ENCODE measurements at regions not wholly inside any gene's neighbourhood (a gene's known extent, or its start where the extent isn't known, plus 50 kb on each side); places are given as distances from the start of the nearest gene placed in this dataset.
"Not testable (repeated sequence)": the region's sequence is repeated elsewhere in the genome, so short reads cannot be mapped to it uniquely, and the experiment has no call there.

- no peaks in the 10 kb centered on the region for H3K9me3 ChIP-seq (ENCODE audit: control insufficient read depth, low read depth, low read length)
- no peaks in the 10 kb centered on the region for H3K27me3 ChIP-seq (ENCODE audit: control insufficient read depth, insufficient read depth, low read length)
- H3K4me1 ChIP-seq (ENCODE audit: control insufficient read depth, insufficient read depth, low read length), result no peaks in the 10 kb centered on the region
- no CpG with 5 or more reads among the region's 3 CpGs for WGBS (ENCODE audit: insufficient coverage, low lambda C conversion rate)
- no peak for DNase-seq
- no peak overlapping the region for H3K27ac ChIP-seq (ENCODE audit: low read length)
- H3K36me3 ChIP-seq (ENCODE audit: control insufficient read depth, insufficient read depth, low read length), result no peaks in the 10 kb centered on the region
- H3K4me3 ChIP-seq (ENCODE audit: low read length), result no peak overlapping the region
Observed at GRCh38 chr13:62473944-62474237, 1058.2 kb upstream of the PCDH20 start.

DNA sequence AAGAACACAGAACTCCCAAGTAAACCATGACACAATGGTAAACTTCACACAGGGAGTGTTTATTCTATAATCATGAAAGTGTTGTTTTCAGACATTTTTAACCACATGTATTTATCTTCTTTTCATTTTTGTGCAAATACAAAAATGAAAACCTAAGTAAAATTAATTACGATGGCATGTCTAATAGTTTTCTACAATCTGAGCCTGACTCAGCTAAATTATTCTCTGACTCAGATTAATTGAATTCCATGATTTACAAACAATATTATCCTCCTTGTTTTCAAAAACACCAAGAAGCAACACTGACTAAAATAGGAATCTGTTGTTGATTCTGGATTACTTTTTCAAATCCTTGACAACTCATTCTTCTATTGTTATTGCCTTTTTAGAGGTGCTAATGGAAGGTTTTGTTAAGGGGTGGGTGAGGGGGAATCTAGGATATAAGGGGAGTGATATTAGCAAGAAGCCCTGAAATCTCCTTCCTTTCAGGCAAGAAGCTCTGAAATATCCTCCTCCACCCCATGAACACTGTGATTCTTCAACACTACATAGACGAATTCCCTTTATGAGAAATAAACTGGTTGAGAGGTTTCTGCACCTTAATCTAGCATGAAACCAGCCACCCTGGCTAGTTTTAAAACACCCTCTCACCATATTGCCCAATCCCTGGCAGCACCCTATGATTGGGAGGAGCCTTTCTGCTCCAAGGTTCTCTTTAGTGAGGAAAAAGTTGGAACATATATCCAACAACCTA lies 1057.7 kb upstream of the PCDH20 start:
- no peaks in the 10 kb centered on the region for H3K36me3 ChIP-seq (ENCODE audit: control insufficient read depth, insufficient read depth, low read length)
- WGBS (ENCODE audit: insufficient coverage, low lambda C conversion rate), result 86% methylated on average over 1 of the region's 2 CpGs
- no peaks in the 10 kb centered on the region for H3K9me3 ChIP-seq (ENCODE audit: control insufficient read depth, low read depth, low read length)
- no peaks in the 10 kb centered on the region for H3K27me3 ChIP-seq (ENCODE audit: control insufficient read depth, insufficient read depth, low read length)
- no peaks in the 10 kb centered on the region for H3K4me1 ChIP-seq (ENCODE audit: control insufficient read depth, insufficient read depth, low read length)
- no peak overlapping the region for H3K4me3 ChIP-seq (ENCODE audit: low read length)
- no peak for DNase-seq
- no peak overlapping the region for H3K27ac ChIP-seq (ENCODE audit: low read length)

DNA sequence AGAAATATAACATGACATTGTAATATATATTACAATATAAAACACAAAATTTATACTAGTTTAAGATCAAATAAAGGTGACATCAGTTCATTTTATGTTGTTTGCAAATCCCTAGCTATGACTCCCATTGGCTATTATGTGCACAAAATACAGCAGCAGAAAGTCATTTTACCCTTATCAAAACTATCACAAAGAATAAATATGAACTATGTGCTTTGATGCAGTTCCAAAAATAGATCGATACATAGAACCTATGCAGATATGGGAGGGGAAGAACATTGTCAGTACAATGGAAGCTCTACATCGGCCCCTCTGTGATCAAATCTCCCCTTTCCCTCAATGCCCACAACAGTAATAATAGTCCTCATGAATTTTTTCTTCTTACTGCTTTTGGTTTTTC lies 1038.1 kb upstream of the PCDH20 start:
- no peak for DNase-seq
- no peaks in the 10 kb centered on the region for H3K4me1 ChIP-seq (ENCODE audit: control insufficient read depth, insufficient read depth, low read length)
- H3K9me3 ChIP-seq (ENCODE audit: control insufficient read depth, low read depth, low read length), result no peaks in the 10 kb centered on the region
- no peak overlapping the region for H3K27ac ChIP-seq (ENCODE audit: low read length)
- no peaks in the 10 kb centered on the region for H3K36me3 ChIP-seq (ENCODE audit: control insufficient read depth, insufficient read depth, low read length)
- no peak overlapping the region for H3K4me3 ChIP-seq (ENCODE audit: low read length)
- H3K27me3 ChIP-seq (ENCODE audit: control insufficient read depth, insufficient read depth, low read length), result no peaks in the 10 kb centered on the region
- no CpG with 5 or more reads among the region's 2 CpGs for WGBS (ENCODE audit: insufficient coverage, low lambda C conversion rate)

DNA sequence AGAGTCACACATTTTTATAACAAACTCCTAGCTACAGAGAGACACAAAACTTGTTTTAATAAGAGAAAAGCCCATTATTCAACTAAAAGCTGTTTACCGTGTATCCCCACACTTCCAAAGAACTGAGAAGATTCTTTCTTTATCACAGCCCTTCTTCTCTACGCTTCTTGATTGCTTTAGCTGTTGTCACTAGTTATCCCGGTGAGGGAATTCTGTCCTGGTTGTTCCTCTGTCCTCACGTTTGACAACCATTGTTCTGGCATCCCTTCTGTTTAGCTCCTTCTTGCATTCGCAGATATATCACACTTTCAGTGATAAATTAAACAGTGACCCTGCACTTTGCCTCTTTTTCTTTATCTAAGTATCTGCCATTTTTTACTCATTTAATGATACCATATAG lies 1035.1 kb upstream of the PCDH20 start:
- Histone ChIP-seq H3K27me3 (ENCODE audit: control insufficient read depth, insufficient read depth, low read length) (no peaks in the 10 kb centered on the region), H3K36me3 (ENCODE audit: control insufficient read depth, insufficient read depth, low read length) (no peaks in the 10 kb centered on the region), H3K4me3 (ENCODE audit: low read length) (no peak overlapping the region), H3K4me1 (ENCODE audit: control insufficient read depth, insufficient read depth, low read length) (no peaks in the 10 kb centered on the region), H3K9me3 (ENCODE audit: control insufficient read depth, low read depth, low read length) (peaks cover 6% of the 10 kb centered on the region), H3K27ac (ENCODE audit: low read length) (no peak overlapping the region)
- no peak for DNase-seq
- WGBS (ENCODE audit: insufficient coverage, low lambda C conversion rate), result 42% methylated on average over 4 of the region's 5 CpGs

DNA sequence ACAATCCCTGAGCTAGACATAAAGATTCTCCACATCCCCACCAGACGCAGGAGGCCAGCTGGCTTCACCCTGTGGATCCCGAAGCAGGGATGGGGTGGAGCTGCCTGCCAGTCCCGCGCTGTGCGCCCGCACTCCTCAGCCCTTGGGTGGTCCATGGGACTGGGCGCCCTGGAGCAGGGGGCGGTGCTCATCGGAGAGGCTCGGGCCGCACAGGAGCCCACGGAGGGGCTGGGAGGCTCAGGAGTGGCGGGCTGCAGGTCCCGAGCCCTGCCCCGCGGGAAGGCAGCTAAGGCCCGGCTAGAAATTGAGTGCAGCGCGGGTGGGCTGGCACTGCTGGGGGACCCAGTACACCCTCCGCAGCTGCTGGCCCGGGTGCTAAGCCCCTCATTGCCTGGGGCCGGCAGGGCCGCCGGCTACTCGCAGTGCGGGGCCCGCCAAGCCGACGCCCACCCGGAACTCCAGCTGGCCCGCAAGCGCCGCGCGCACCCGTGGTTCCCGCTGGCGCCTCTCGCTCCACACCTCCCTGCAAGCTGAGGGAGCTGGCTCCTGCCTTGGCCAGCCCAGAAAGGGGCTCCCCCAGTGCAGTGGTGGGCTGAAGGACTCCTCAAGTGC lies 1032.2 kb upstream of the PCDH20 start:
- H3K27ac ChIP-seq (ENCODE audit: low read length), result not testable (repeated sequence)
- no CpG with 5 or more reads among the region's 39 CpGs for WGBS (ENCODE audit: insufficient coverage, low lambda C conversion rate)

DNA sequence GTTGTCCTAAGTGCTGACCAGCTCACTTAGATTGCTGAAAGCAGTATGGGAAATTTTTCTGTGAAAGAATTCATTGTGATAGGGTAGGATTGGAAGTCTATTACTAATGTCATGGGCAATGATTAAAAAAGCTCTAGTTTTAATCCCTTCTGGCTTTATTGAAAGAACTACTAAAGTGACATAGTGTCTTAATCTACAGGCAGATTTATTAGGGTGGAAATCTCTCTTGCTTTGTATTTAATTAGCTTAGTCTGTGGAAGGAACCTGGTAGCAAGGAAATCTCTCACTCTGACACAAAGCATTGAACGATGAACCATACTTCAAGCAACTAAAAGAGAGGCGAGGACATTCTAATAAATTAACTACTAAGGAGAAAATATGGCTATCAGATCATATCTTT lies 1029.2 kb upstream of the PCDH20 start:
- Histone ChIP-seq H3K4me1 (ENCODE audit: control insufficient read depth, insufficient read depth, low read length) (no peaks in the 10 kb centered on the region), H3K27me3 (ENCODE audit: control insufficient read depth, insufficient read depth, low read length) (no peaks in the 10 kb centered on the region), H3K9me3 (ENCODE audit: control insufficient read depth, low read depth, low read length) (peaks cover 6% of the 10 kb centered on the region), H3K27ac (ENCODE audit: low read length) (no peak overlapping the region), H3K4me3 (ENCODE audit: low read length) (no peak overlapping the region), H3K36me3 (ENCODE audit: control insufficient read depth, insufficient read depth, low read length) (no peaks in the 10 kb centered on the region)
- DNase-seq, result no peak
- WGBS (ENCODE audit: insufficient coverage, low lambda C conversion rate), result no CpG with 5 or more reads among the region's 2 CpGs

More for the DNA sequence above, 1032.2 kb upstream of the PCDH20 start:
- not testable (repeated sequence) for H3K4me3 ChIP-seq (ENCODE audit: low read length); H3K4me1 ChIP-seq (ENCODE audit: control insufficient read depth, insufficient read depth, low read length); H3K27me3 ChIP-seq (ENCODE audit: control insufficient read depth, insufficient read depth, low read length); H3K9me3 ChIP-seq (ENCODE audit: control insufficient read depth, low read depth, low read length); DNase-seq; H3K36me3 ChIP-seq (ENCODE audit: control insufficient read depth, insufficient read depth, low read length)

GRCh38 chr13:62434081-62434480 lies 1018.4 kb upstream of the PCDH20 start:
- Histone ChIP-seq H3K4me3 (ENCODE audit: low read length) (no peak overlapping the region), H3K36me3 (ENCODE audit: control insufficient read depth, insufficient read depth, low read length) (no peaks in the 10 kb centered on the region), H3K9me3 (ENCODE audit: control insufficient read depth, low read depth, low read length) (no peaks in the 10 kb centered on the region), H3K27me3 (ENCODE audit: control insufficient read depth, insufficient read depth, low read length) (no peaks in the 10 kb centered on the region), H3K4me1 (ENCODE audit: control insufficient read depth, insufficient read depth, low read length) (no peaks in the 10 kb centered on the region), H3K27ac (ENCODE audit: low read length) (no peak overlapping the region)
- DNase-seq, result no peak

DNA sequence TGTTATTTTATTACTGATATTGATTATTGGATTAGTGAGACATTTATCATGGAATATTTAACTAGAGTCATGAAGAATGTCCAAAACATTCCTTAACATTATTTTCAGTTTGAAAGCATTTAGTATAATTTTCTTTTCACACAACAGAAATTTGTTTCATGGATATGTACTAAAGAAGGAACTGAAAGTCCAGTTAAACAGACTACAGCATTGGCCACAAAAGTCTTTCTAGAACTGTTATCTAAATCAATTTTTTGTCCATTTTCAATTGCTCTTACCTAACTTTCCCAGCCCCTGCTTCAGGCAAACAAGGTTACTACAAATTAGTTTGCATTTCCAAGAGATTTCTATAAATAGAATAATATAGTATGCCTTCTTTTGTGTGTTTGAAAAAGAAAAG lies 1018.0 kb upstream of the PCDH20 start:
- no peaks in the 10 kb centered on the region for H3K4me1 ChIP-seq (ENCODE audit: control insufficient read depth, insufficient read depth, low read length)
- no peak overlapping the region for H3K4me3 ChIP-seq (ENCODE audit: low read length)
- no peaks in the 10 kb centered on the region for H3K9me3 ChIP-seq (ENCODE audit: control insufficient read depth, low read depth, low read length)

GRCh38 chr13:62432906-62433305 lies 1017.3 kb upstream of the PCDH20 start:
- Histone ChIP-seq H3K27ac (ENCODE audit: low read length) (no peak overlapping the region), H3K36me3 (ENCODE audit: control insufficient read depth, insufficient read depth, low read length) (no peaks in the 10 kb centered on the region), H3K9me3 (ENCODE audit: control insufficient read depth, low read depth, low read length) (no peaks in the 10 kb centered on the region), H3K4me1 (ENCODE audit: control insufficient read depth, insufficient read depth, low read length) (no peaks in the 10 kb centered on the region), H3K27me3 (ENCODE audit: control insufficient read depth, insufficient read depth, low read length) (no peaks in the 10 kb centered on the region), H3K4me3 (ENCODE audit: low read length) (no peak overlapping the region)
- DNase-seq, result no peak

More for the DNA sequence above, 1018.0 kb upstream of the PCDH20 start:
- no peak overlapping the region for H3K27ac ChIP-seq (ENCODE audit: low read length)
- no peaks in the 10 kb centered on the region for H3K36me3 ChIP-seq (ENCODE audit: control insufficient read depth, insufficient read depth, low read length)
- H3K27me3 ChIP-seq (ENCODE audit: control insufficient read depth, insufficient read depth, low read length), result no peaks in the 10 kb centered on the region
- no peak for DNase-seq

GRCh38 chr13:62432295-62432694 lies 1016.6 kb upstream of the PCDH20 start:
- Histone ChIP-seq H3K4me1 (ENCODE audit: control insufficient read depth, insufficient read depth, low read length) (no peaks in the 10 kb centered on the region), H3K4me3 (ENCODE audit: low read length) (no peak overlapping the region), H3K27me3 (ENCODE audit: control insufficient read depth, insufficient read depth, low read length) (no peaks in the 10 kb centered on the region), H3K27ac (ENCODE audit: low read length) (no peak overlapping the region), H3K9me3 (ENCODE audit: control insufficient read depth, low read depth, low read length) (no peaks in the 10 kb centered on the region), H3K36me3 (ENCODE audit: control insufficient read depth, insufficient read depth, low read length) (no peaks in the 10 kb centered on the region)
- WGBS (ENCODE audit: insufficient coverage, low lambda C conversion rate), result no CpG with 5 or more reads among the region's 1 CpG
- no peak for DNase-seq

GRCh38 chr13:62431852-62432251 lies 1016.2 kb upstream of the PCDH20 start:
- Histone ChIP-seq H3K27me3 (ENCODE audit: control insufficient read depth, insufficient read depth, low read length) (no peaks in the 10 kb centered on the region), H3K9me3 (ENCODE audit: control insufficient read depth, low read depth, low read length) (no peaks in the 10 kb centered on the region), H3K36me3 (ENCODE audit: control insufficient read depth, insufficient read depth, low read length) (no peaks in the 10 kb centered on the region), H3K27ac (ENCODE audit: low read length) (no peak overlapping the region), H3K4me1 (ENCODE audit: control insufficient read depth, insufficient read depth, low read length) (no peaks in the 10 kb centered on the region), H3K4me3 (ENCODE audit: low read length) (no peak overlapping the region)
- DNase-seq, result no peak
